HL-60 (cell line): ENCODE measurements at regions not wholly inside any gene's neighbourhood (a gene's known extent, or its start where the extent isn't known, plus 50 kb on each side); places are given as distances from the start of the nearest gene placed in this dataset.
"Not testable (repeated sequence)": the region's sequence is repeated elsewhere in the genome, so short reads cannot be mapped to it uniquely, and the experiment has no call there.

Source experiments
- POLR2AphosphoS5 ChIP-seq: IDR thresholded peaks from 2 replicates; pipeline ENCODE4 v1.6.1; 2012; ENCODE audit warnings: low read depth
- SPI1 ChIP-seq: IDR thresholded peaks from 2 replicates; pipeline ENCODE4 v1.6.1; 2012; ENCODE audit warnings: low read depth, mild to moderate bottlenecking, borderline replicate concordance
- TF ChIP-seq, protein P1 (sequence below): IDR thresholded peaks from one replicate; pipeline ENCODE4 v1.5.1; 2011; ENCODE audit warnings: low read length, control low read depth, inconsistent platforms; ENCODE audit not compliant: insufficient read depth

DNA sequence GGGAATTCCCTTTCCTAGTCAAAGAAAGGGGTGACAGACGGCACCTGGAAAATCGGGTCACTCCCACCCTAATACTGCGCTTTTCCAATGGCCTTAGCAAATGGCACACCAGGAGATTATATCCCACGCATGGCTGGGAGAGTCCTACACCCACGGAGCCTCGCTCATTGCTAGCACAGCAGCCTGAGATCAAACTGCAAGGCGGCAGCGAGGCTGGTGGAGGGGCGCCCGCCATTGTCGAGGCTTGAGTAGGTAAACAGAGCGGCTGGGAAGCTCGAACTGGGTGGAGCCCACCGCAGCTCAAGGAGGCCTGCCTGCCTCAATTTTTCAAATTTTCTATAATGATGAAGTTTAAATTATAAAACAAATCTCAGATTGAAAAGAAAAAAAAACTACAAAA is 522.7 kb upstream of the HS3ST5 start:
- TF ChIP-seq, protein P1, sequence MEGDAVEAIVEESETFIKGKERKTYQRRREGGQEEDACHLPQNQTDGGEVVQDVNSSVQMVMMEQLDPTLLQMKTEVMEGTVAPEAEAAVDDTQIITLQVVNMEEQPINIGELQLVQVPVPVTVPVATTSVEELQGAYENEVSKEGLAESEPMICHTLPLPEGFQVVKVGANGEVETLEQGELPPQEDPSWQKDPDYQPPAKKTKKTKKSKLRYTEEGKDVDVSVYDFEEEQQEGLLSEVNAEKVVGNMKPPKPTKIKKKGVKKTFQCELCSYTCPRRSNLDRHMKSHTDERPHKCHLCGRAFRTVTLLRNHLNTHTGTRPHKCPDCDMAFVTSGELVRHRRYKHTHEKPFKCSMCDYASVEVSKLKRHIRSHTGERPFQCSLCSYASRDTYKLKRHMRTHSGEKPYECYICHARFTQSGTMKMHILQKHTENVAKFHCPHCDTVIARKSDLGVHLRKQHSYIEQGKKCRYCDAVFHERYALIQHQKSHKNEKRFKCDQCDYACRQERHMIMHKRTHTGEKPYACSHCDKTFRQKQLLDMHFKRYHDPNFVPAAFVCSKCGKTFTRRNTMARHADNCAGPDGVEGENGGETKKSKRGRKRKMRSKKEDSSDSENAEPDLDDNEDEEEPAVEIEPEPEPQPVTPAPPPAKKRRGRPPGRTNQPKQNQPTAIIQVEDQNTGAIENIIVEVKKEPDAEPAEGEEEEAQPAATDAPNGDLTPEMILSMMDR: not testable (repeated sequence)
- not testable (repeated sequence) for TF ChIP-seq POLR2AphosphoS5, SPI1
